Neural cell (in vitro differentiated cells): ENCODE measurements at regions not wholly inside any gene's neighbourhood (a gene's known extent, or its start where the extent isn't known, plus 50 kb on each side); places are given as distances from the start of the nearest gene placed in this dataset.

Experiments
- H2AFZ ChIP-seq: fragments of 200-600, 300-800 bp; sonication (generic), shearing (Covaris generic); 2 replicates; pipeline ENCODE4 v1.6.0; 2014; ENCODE audit warnings: low read depth, mild to moderate bottlenecking, antibody characterized with exemption, low read length, moderate library complexity
- H3F3A ChIP-seq: fragments of 200-600 bp; shearing (Covaris generic); 2 replicates; pipeline ENCODE4 v1.6.1; 2016; ENCODE audit warnings: mild to moderate bottlenecking, moderate library complexity, mixed read lengths, antibody characterized with exemption, low read length; ENCODE audit not compliant: insufficient read depth, poor library complexity, severe bottlenecking
- H3K27ac ChIP-seq: fragments of 200-600, 300-800 bp; sonication (generic), shearing (Covaris generic); 2 replicates; pipeline ENCODE4 v1.5.1; 2014; ENCODE audit warnings: mild to moderate bottlenecking, low read length, moderate library complexity
- H3K27me3 ChIP-seq: fragments of 300-800, 200-600 bp; sonication (generic), shearing (Covaris generic); 2 replicates; pipeline ENCODE4 v1.6.0; 2014; ENCODE audit warnings: mild to moderate bottlenecking, low read depth, low read length, moderate library complexity; ENCODE audit not compliant: insufficient read depth
- H3K36me3 ChIP-seq: fragments of 300-800, 200-600 bp; sonication (generic), shearing (Covaris generic); 2 replicates; pipeline ENCODE4 v1.5.1; 2014; ENCODE audit warnings: mild to moderate bottlenecking, antibody characterized with exemption, low read length, moderate library complexity; ENCODE audit not compliant: insufficient read depth
- H3K4me2 ChIP-seq: fragments of 300-800, 200-600 bp; sonication (generic), shearing (Covaris generic); 2 replicates; pipeline ENCODE4 v1.6.0; 2014; ENCODE audit warnings: mild to moderate bottlenecking, low read length
- H3K4me3 ChIP-seq: fragments of 300-800, 200-600 bp; sonication (generic), shearing (Covaris generic); 2 replicates; pipeline ENCODE4 v1.5.1; 2014; ENCODE audit warnings: mild to moderate bottlenecking, low read length, moderate library complexity
- H3K79me2 ChIP-seq: fragments of 200-600 bp; shearing (Covaris generic); replicated peaks from 2 replicates; pipeline ENCODE4 v1.6.0; 2014; ENCODE audit warnings: mild to moderate bottlenecking, low read length, moderate library complexity; ENCODE audit not compliant: insufficient read depth
- H3K9ac ChIP-seq: fragments of 300-800, 200-600 bp; sonication (generic), shearing (Covaris generic); 2 replicates; pipeline ENCODE4 v1.6.1; 2016; ENCODE audit warnings: mild to moderate bottlenecking, low read length, mixed read lengths
- H3K9me2 ChIP-seq: fragments of 200-600 bp; shearing (Covaris generic); 2 replicates; pipeline ENCODE4 v1.6.1; 2016; ENCODE audit warnings: mild to moderate bottlenecking, low read length, mixed read lengths; ENCODE audit not compliant: insufficient read depth
- H3K9me3 ChIP-seq: fragments of 200-600, 300-800 bp; sonication (generic), shearing (Covaris generic); 2 replicates; pipeline ENCODE4 v1.6.1; 2016; ENCODE audit warnings: mild to moderate bottlenecking, mixed run types, low read length, moderate library complexity, mixed read lengths
- H4K20me1 ChIP-seq: fragments of 200-600 bp; shearing (Covaris generic); 2 replicates; pipeline ENCODE4 v1.6.1; 2016; ENCODE audit warnings: mild to moderate bottlenecking, mixed run types; ENCODE audit not compliant: insufficient read depth
- CTCF ChIP-seq: fragments of 450-650 bp; IDR thresholded peaks from 2 replicates; pipeline ENCODE4 v1.5.1; 2014; ENCODE audit warnings: antibody characterized with exemption, mild to moderate bottlenecking, moderate library complexity; ENCODE audit not compliant: poor library complexity, severe bottlenecking
- EP300 ChIP-seq: fragments of 450-650 bp; conservative IDR thresholded peaks from 2 replicates; pipeline ENCODE4 v1.6.1; 2014; ENCODE audit warnings: antibody characterized with exemption, mild to moderate bottlenecking, moderate library complexity; ENCODE audit not compliant: poor library complexity, severe bottlenecking
- EZH2 ChIP-seq: fragments of 200-600, 300-800 bp; shearing (Covaris generic), sonication (generic); IDR thresholded peaks from 2 replicates; pipeline ENCODE4 v1.6.1; 2014; ENCODE audit warnings: antibody characterized with exemption, low read length, borderline replicate concordance, mild to moderate bottlenecking; ENCODE audit not compliant: insufficient read depth, poor library complexity, severe bottlenecking
- MXI1 ChIP-seq: fragments of 450-650 bp; conservative IDR thresholded peaks from 2 replicates; pipeline ENCODE4 v1.6.1; 2014; ENCODE audit warnings: antibody characterized with exemption, mild to moderate bottlenecking; ENCODE audit not compliant: poor library complexity, severe bottlenecking
- POLR2AphosphoS5 ChIP-seq: IDR thresholded peaks from 2 replicates; pipeline ENCODE4 v1.6.1; 2012
- RAD21 ChIP-seq: fragments of 450-650 bp; conservative IDR thresholded peaks from 2 replicates; pipeline ENCODE4 v1.6.1; 2014; ENCODE audit warnings: antibody characterized with exemption, mild to moderate bottlenecking, moderate library complexity
- SMC3 ChIP-seq: fragments of 450-650 bp; conservative IDR thresholded peaks from 2 replicates; pipeline ENCODE4 v1.6.1; 2014; ENCODE audit warnings: antibody characterized with exemption, mild to moderate bottlenecking, moderate library complexity; ENCODE audit not compliant: poor library complexity
- TAF1 ChIP-seq: IDR thresholded peaks from 2 replicates; pipeline ENCODE4 v1.6.1; 2012; ENCODE audit warnings: low read depth
- TF ChIP-seq, protein P1 (sequence below): IDR thresholded peaks from 2 replicates; pipeline ENCODE4 v1.6.1; 2012; ENCODE audit warnings: borderline replicate concordance

DNA sequence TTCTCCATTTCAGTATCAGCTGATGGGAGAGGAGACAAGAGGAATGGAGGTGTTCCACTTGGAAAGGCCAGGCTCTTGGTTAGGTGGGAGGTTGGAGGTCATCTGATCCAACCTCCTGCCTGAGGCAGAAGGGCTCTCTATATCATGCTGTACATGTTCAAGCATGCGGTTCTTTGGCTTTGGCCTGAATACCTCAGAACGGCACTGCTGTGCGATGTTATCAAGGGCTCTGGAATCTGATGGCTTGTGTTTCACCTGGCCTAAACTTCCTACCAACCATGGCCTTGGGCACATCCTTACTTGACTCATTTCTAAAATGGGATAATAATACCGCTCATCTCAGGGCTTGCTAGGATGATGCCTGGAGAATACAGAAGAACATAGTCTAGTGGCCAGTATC is 90.1 kb upstream of the FAM169A start:
- no peaks in the 10 kb centered on the region for H3K79me2 ChIP-seq
- no peak overlapping the region for H3K4me3 ChIP-seq
- H4K20me1 ChIP-seq: no peaks in the 10 kb centered on the region
- H2AFZ ChIP-seq: no peak overlapping the region
- no peaks in the 10 kb centered on the region for H3K27me3 ChIP-seq
- TF ChIP-seq CTCF (no peak), EP300 (no peak), SMC3 (no peak), MXI1 (no peak), POLR2AphosphoS5 (no peak), EZH2 (no peak)
- H3K9me2 ChIP-seq: no peaks in the 10 kb centered on the region
- H3K9me3 ChIP-seq: no peaks in the 10 kb centered on the region
- no peaks in the 10 kb centered on the region for H3K36me3 ChIP-seq
- H3K4me2 ChIP-seq: no peak overlapping the region
- H3F3A ChIP-seq: no peaks in the 10 kb centered on the region
- H3K9ac ChIP-seq: no peak overlapping the region
- no peak overlapping the region for H3K27ac ChIP-seq

DNA sequence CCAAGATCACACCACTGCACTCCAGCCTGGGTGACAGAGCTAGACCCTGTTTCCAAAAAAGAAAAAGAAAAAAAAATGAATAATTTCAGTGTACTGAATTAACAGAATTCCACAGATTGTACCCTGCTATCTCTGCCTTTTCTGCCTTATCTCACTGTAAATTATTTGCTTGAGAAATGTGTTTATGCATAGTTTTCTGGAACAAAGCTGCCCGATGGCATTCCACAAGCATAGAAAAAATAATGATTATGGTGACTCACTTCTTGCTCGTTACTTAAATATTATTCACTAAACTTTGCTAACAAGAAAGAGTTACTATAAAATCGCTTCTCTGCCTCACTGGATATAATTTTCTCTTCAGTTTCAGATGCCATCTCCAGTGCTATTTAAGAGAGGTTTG is 88.7 kb upstream of the FAM169A start:
- no peaks in the 10 kb centered on the region for H3K36me3 ChIP-seq
- H2AFZ ChIP-seq: no peak overlapping the region
- no peak overlapping the region for H3K4me3 ChIP-seq
- no peaks in the 10 kb centered on the region for H3K27me3 ChIP-seq
- H3K79me2 ChIP-seq: no peaks in the 10 kb centered on the region
- TF ChIP-seq TAF1 (no peak), EZH2 (no peak), CTCF (no peak), POLR2AphosphoS5 (no peak), MXI1 (no peak), EP300 (no peak), RAD21 (no peak), SMC3 (no peak)
- TF ChIP-seq, protein P1, sequence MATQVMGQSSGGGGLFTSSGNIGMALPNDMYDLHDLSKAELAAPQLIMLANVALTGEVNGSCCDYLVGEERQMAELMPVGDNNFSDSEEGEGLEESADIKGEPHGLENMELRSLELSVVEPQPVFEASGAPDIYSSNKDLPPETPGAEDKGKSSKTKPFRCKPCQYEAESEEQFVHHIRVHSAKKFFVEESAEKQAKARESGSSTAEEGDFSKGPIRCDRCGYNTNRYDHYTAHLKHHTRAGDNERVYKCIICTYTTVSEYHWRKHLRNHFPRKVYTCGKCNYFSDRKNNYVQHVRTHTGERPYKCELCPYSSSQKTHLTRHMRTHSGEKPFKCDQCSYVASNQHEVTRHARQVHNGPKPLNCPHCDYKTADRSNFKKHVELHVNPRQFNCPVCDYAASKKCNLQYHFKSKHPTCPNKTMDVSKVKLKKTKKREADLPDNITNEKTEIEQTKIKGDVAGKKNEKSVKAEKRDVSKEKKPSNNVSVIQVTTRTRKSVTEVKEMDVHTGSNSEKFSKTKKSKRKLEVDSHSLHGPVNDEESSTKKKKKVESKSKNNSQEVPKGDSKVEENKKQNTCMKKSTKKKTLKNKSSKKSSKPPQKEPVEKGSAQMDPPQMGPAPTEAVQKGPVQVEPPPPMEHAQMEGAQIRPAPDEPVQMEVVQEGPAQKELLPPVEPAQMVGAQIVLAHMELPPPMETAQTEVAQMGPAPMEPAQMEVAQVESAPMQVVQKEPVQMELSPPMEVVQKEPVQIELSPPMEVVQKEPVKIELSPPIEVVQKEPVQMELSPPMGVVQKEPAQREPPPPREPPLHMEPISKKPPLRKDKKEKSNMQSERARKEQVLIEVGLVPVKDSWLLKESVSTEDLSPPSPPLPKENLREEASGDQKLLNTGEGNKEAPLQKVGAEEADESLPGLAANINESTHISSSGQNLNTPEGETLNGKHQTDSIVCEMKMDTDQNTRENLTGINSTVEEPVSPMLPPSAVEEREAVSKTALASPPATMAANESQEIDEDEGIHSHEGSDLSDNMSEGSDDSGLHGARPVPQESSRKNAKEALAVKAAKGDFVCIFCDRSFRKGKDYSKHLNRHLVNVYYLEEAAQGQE: no peak
- H3F3A ChIP-seq: no peaks in the 10 kb centered on the region
- H3K4me2 ChIP-seq: no peak overlapping the region
- H4K20me1 ChIP-seq: no peaks in the 10 kb centered on the region
- H3K9ac ChIP-seq: no peak overlapping the region
- H3K9me3 ChIP-seq: no peaks in the 10 kb centered on the region
- no peaks in the 10 kb centered on the region for H3K9me2 ChIP-seq
- no peak overlapping the region for H3K27ac ChIP-seq
